ENCODE measurements at regions not wholly inside any gene's neighbourhood (a gene's known extent, or its start where the extent isn't known, plus 50 kb on each side); places are given as distances from the start of the nearest gene placed in this dataset.

DNA sequence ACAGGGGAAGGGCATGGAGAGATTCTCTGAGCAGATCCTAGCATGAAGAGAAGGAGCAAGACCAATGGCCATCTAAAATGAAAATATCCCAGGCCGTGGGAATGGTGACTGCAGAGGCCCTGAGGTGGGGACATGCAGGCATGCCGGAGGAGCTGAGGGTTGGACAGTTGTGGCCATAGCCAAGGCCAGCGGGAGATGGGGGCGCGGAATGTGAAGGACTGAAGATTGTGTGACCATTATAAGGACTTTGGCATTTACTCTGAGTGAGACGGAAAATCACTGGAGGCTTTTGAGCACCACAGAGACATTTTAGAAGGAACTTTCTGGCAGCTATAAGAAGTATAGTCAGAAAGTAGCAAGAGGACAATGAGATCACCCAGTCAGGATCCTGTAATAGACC is 341.1 kb downstream of the SFMBT2 start:
- no peak overlapping the region for H4K5ac ChIP-seq (ENCODE audit: insufficient read length, low read depth, low read length)
- H3T11ph ChIP-seq (ENCODE audit: low read length), result no peak overlapping the region
- H4K91ac ChIP-seq (ENCODE audit: insufficient read length, low read depth, low read length), result no peak overlapping the region
- no peaks in the 10 kb centered on the region; a peak in 2 of 5 replicates for H3K9me3 Mint-ChIP-seq
- H3K27me3 ChIP-seq (ENCODE audit: insufficient read depth, low read length), result no peaks in the 10 kb centered on the region
- no peak overlapping the region for H3K14ac ChIP-seq (ENCODE audit: insufficient read depth, low read length)
- no peak overlapping the region for H2BK5ac ChIP-seq (ENCODE audit: insufficient read length, low read length)
- H3K27ac Mint-ChIP-seq, result no peak overlapping the region
- H3K23me2 ChIP-seq (ENCODE audit: insufficient read length, low read depth, low read length, poor library complexity, severe bottlenecking), result no peaks in the 10 kb centered on the region
- H3K4me2 ChIP-seq (ENCODE audit: insufficient read depth, insufficient read length, low read length), result no peak overlapping the region
- DNase-seq, result no peak
- no peak overlapping the region for H2AFZ ChIP-seq (ENCODE audit: low read length)
- no peak overlapping the region for H3K9ac ChIP-seq (ENCODE audit: extremely low read depth, insufficient read length, low read length)
- H3K56ac ChIP-seq (ENCODE audit: insufficient read length, low read depth, low read length), result no peak overlapping the region
- no peaks in the 10 kb centered on the region for H3K36me3 Mint-ChIP-seq (ENCODE audit: insufficient read depth in 1 of 3, low read depth in 3 of 3)
- H2BK15ac ChIP-seq (ENCODE audit: low read depth, low read length), result no peak overlapping the region
- TF ChIP-seq, protein P1, sequence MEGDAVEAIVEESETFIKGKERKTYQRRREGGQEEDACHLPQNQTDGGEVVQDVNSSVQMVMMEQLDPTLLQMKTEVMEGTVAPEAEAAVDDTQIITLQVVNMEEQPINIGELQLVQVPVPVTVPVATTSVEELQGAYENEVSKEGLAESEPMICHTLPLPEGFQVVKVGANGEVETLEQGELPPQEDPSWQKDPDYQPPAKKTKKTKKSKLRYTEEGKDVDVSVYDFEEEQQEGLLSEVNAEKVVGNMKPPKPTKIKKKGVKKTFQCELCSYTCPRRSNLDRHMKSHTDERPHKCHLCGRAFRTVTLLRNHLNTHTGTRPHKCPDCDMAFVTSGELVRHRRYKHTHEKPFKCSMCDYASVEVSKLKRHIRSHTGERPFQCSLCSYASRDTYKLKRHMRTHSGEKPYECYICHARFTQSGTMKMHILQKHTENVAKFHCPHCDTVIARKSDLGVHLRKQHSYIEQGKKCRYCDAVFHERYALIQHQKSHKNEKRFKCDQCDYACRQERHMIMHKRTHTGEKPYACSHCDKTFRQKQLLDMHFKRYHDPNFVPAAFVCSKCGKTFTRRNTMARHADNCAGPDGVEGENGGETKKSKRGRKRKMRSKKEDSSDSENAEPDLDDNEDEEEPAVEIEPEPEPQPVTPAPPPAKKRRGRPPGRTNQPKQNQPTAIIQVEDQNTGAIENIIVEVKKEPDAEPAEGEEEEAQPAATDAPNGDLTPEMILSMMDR (conservative IDR thresholded peaks at IDR 0.05), result no peak
- no peak overlapping the region for H3K18ac ChIP-seq (ENCODE audit: insufficient read length, low read depth, low read length)
- H2BK20ac ChIP-seq (ENCODE audit: low read depth, low read length, poor library complexity, severe bottlenecking), result no peak overlapping the region
- H3K27me3 Mint-ChIP-seq (ENCODE audit: low read depth), result peaks cover 7% of the 10 kb centered on the region; the same call in 1 of the 2 replicates
- no peak overlapping the region for H3K23ac ChIP-seq (ENCODE audit: insufficient read length, low read depth, low read length)
- WGBS (ENCODE audit: extremely low coverage, insufficient read length, low lambda C conversion rate), result no CpG with 5 or more reads among the region's 6 CpGs
- no peak overlapping the region for H3K27ac ChIP-seq (ENCODE audit: insufficient read length, low read depth, low read length)
- no peaks in the 10 kb centered on the region; the same call in 1 of the 2 replicates for H3K4me1 ChIP-seq (ENCODE audit: insufficient read depth, low read length)
- no peak overlapping the region for H4K8ac ChIP-seq (replicated peaks; ENCODE audit: insufficient read length, low read depth, low read length)
- H2AK5ac ChIP-seq (ENCODE audit: insufficient read length, low read length), result no peak overlapping the region
- no peaks in the 10 kb centered on the region for H3K4me1 Mint-ChIP-seq
- H3K4ac ChIP-seq (ENCODE audit: low read depth, low read length), result no peak overlapping the region
- H2BK12ac ChIP-seq (ENCODE audit: insufficient read length, low read depth, low read length), result no peak overlapping the region
- no peaks in the 10 kb centered on the region for H3K9me3 ChIP-seq (ENCODE audit: control insufficient read depth, low read depth, low read length)
- H2BK120ac ChIP-seq (ENCODE audit: low read depth, low read length, poor library complexity, severe bottlenecking), result no peak overlapping the region
- H3K79me2 ChIP-seq (ENCODE audit: insufficient read depth, low read length), result no peaks in the 10 kb centered on the region
- H4K20me1 ChIP-seq (ENCODE audit: control insufficient read depth, insufficient read depth, insufficient read length), result no peaks in the 10 kb centered on the region
- no peaks in the 10 kb centered on the region for H3K79me1 ChIP-seq (ENCODE audit: insufficient read depth, low read depth, low read length, poor library complexity, severe bottlenecking)
- H3K4me3 Mint-ChIP-seq, result no peak overlapping the region

Data from H9 (cell line).